SK-N-SH treated with all-trans-retinoic acid at 6 μM for 48 hours (cell line): ENCODE measurements at regions not wholly inside any gene's neighbourhood (a gene's known extent, or its start where the extent isn't known, plus 50 kb on each side); places are given as distances from the start of the nearest gene placed in this dataset.

Source experiments
- ATAC-seq: fragments of 200-7000 bp; cut with Tn5 transposase; 3 replicates; pipeline ENCODE4 v1.9.1; 2020; ENCODE audit warnings: mild to moderate bottlenecking, moderate library complexity
- ARNTL ChIP-seq: fragments of 450-650 bp; formaldehyde crosslinking; IDR thresholded peaks from 2 replicates; pipeline ENCODE4 v1.5.0; 2020; ENCODE audit warnings: low read depth, mild to moderate bottlenecking, moderate library complexity, borderline replicate concordance
- CSDC2 ChIP-seq: fragments of 250-450 bp; sonication (Bioruptor Pico); IDR thresholded peaks from 2 replicates; pipeline ENCODE4 v1.5.0; 2020; ENCODE audit warnings: mild to moderate bottlenecking, moderate library complexity
- ESRRG ChIP-seq: fragments of 250-450 bp; sonication (Bioruptor Pico); IDR thresholded peaks from 2 replicates; pipeline ENCODE4 v1.6.1; 2021; ENCODE audit warnings: mild to moderate bottlenecking
- GLIS3 ChIP-seq: fragments of 250-450 bp; sonication (Bioruptor Pico); IDR thresholded peaks from 2 replicates; pipeline ENCODE4 v1.5.0; 2020; ENCODE audit warnings: mild to moderate bottlenecking, moderate library complexity
- ISL1 ChIP-seq: fragments of 250-450 bp; sonication (Bioruptor Pico); IDR thresholded peaks from 2 replicates; pipeline ENCODE4 v2.1.2; 2022; ENCODE audit warnings: mild to moderate bottlenecking, moderate library complexity
- OSR1 ChIP-seq: fragments of 250-450 bp; sonication (Bioruptor Pico); IDR thresholded peaks from 2 replicates; pipeline ENCODE4 v1.8.0; 2022; ENCODE audit warnings: moderate library complexity, mild to moderate bottlenecking, inconsistent platforms
- PPARA ChIP-seq: fragments of 250-450 bp; sonication (Bioruptor Pico); IDR thresholded peaks from 2 replicates; pipeline ENCODE4 v1.5.0; 2020; ENCODE audit warnings: mild to moderate bottlenecking, borderline replicate concordance
- RARB ChIP-seq: fragments of 250-450 bp; sonication (Bioruptor Pico); IDR thresholded peaks from 2 replicates; pipeline ENCODE4 v1.8.0; 2021; ENCODE audit warnings: mild to moderate bottlenecking, moderate library complexity
- SNAI2 ChIP-seq: fragments of 250-450 bp; sonication (Bioruptor Pico); IDR thresholded peaks from 2 replicates; pipeline ENCODE4 v1.5.0; 2020; ENCODE audit warnings: mild to moderate bottlenecking, moderate library complexity
- TCF4 ChIP-seq: fragments of 250-450 bp; sonication (Bioruptor Pico); IDR thresholded peaks from 2 replicates; pipeline ENCODE4 v1.8.0; 2021; ENCODE audit warnings: mild to moderate bottlenecking, moderate library complexity, borderline replicate concordance
- TOX ChIP-seq: fragments of 250-450 bp; sonication (Bioruptor Pico); IDR thresholded peaks from 2 replicates; pipeline ENCODE4 v1.8.0; 2021; ENCODE audit warnings: mild to moderate bottlenecking, moderate library complexity, borderline replicate concordance
- ZC3H10 ChIP-seq: fragments of 250-450 bp; sonication (Bioruptor Pico); IDR thresholded peaks from 2 replicates; pipeline ENCODE4 v1.5.1; 2021; ENCODE audit warnings: mild to moderate bottlenecking, moderate library complexity
- ZFP3 ChIP-seq: fragments of 250-450 bp; sonication (Bioruptor Pico); IDR thresholded peaks from 2 replicates; pipeline ENCODE4 v1.5.0; 2020; ENCODE audit warnings: mild to moderate bottlenecking, moderate library complexity
- ZFP30 ChIP-seq: fragments of 450-650 bp; formaldehyde crosslinking; IDR thresholded peaks from 2 replicates; pipeline ENCODE4 v1.5.0; 2022; ENCODE audit warnings: mild to moderate bottlenecking, moderate library complexity
- ZNF565 ChIP-seq: fragments of 450-650 bp; formaldehyde crosslinking; conservative IDR thresholded peaks from 2 replicates; pipeline ENCODE4 v1.5.0; 2020; ENCODE audit warnings: low read depth, mild to moderate bottlenecking, moderate library complexity
- ZNF70 ChIP-seq: fragments of 450-650 bp; formaldehyde crosslinking; IDR thresholded peaks from 2 replicates; pipeline ENCODE4 v1.5.0; 2020; ENCODE audit warnings: mild to moderate bottlenecking, moderate library complexity
- ZNF8 ChIP-seq: fragments of 450-650 bp; formaldehyde crosslinking; IDR thresholded peaks from 2 replicates; pipeline ENCODE4 v1.5.0; 2020; ENCODE audit warnings: mild to moderate bottlenecking, moderate library complexity
- TF ChIP-seq, protein P1 (sequence below): fragments of 250-450 bp; sonication (Bioruptor Pico); IDR thresholded peaks from 2 replicates; pipeline ENCODE4 v1.5.0; 2020; ENCODE audit warnings: mild to moderate bottlenecking, moderate library complexity
- TF ChIP-seq, protein P2 (sequence below): fragments of 250-450 bp; sonication (Bioruptor Pico); IDR thresholded peaks from 2 replicates; pipeline ENCODE4 v1.5.1; 2021; ENCODE audit warnings: mild to moderate bottlenecking, moderate library complexity

DNA sequence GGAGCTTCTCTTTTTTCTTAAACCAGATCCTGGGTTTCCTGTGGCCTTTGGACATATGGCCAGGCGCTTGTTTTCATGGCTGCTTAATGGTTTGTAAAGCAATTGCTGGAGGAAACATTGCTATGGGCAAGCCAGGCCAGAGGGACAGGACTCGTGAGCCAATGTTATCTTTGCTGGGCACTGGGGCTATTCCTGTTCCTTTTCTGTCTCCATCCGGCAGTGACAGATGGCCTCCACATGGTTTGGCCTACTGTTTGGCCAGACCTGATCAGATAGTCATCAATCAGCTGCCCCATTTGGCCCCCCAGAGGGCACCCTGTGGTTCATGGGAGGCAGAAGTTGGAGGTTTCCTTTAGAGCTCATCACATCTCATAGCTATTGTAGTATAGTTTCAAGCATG, 326.1 kb upstream of the ROPN1 start:
- TF ChIP-seq, protein P1, sequence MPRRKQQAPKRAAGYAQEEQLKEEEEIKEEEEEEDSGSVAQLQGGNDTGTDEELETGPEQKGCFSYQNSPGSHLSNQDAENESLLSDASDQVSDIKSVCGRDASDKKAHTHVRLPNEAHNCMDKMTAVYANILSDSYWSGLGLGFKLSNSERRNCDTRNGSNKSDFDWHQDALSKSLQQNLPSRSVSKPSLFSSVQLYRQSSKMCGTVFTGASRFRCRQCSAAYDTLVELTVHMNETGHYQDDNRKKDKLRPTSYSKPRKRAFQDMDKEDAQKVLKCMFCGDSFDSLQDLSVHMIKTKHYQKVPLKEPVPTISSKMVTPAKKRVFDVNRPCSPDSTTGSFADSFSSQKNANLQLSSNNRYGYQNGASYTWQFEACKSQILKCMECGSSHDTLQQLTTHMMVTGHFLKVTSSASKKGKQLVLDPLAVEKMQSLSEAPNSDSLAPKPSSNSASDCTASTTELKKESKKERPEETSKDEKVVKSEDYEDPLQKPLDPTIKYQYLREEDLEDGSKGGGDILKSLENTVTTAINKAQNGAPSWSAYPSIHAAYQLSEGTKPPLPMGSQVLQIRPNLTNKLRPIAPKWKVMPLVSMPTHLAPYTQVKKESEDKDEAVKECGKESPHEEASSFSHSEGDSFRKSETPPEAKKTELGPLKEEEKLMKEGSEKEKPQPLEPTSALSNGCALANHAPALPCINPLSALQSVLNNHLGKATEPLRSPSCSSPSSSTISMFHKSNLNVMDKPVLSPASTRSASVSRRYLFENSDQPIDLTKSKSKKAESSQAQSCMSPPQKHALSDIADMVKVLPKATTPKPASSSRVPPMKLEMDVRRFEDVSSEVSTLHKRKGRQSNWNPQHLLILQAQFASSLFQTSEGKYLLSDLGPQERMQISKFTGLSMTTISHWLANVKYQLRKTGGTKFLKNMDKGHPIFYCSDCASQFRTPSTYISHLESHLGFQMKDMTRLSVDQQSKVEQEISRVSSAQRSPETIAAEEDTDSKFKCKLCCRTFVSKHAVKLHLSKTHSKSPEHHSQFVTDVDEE (CRISPR knock-in tag) = peak; percentile 53; the same call in 1 of the 2 replicates
- TF ChIP-seq ZFP3 (CRISPR knock-in tag) = no peak
- TF ChIP-seq CSDC2 (CRISPR knock-in tag) = no peak
- no peak for TF ChIP-seq GLIS3 (CRISPR knock-in tag)
- TF ChIP-seq ZC3H10 (CRISPR knock-in tag) = no peak
- TF ChIP-seq OSR1 (CRISPR knock-in tag) = no peak
- TF ChIP-seq, protein P2, sequence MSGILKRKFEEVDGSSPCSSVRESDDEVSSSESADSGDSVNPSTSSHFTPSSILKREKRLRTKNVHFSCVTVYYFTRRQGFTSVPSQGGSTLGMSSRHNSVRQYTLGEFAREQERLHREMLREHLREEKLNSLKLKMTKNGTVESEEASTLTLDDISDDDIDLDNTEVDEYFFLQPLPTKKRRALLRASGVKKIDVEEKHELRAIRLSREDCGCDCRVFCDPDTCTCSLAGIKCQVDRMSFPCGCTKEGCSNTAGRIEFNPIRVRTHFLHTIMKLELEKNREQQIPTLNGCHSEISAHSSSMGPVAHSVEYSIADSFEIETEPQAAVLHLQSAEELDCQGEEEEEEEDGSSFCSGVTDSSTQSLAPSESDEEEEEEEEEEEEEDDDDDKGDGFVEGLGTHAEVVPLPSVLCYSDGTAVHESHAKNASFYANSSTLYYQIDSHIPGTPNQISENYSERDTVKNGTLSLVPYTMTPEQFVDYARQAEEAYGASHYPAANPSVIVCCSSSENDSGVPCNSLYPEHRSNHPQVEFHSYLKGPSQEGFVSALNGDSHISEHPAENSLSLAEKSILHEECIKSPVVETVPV = no peak
- TF ChIP-seq ISL1 (CRISPR knock-in tag) = no peak
- no peak for TF ChIP-seq PPARA (CRISPR knock-in tag)
- TF ChIP-seq ARNTL (CRISPR knock-in tag) = no peak
- no peak for TF ChIP-seq RARB
- no peak for TF ChIP-seq ZFP30 (CRISPR knock-in tag)
- TF ChIP-seq ZNF8 (CRISPR knock-in tag) = no peak
- TF ChIP-seq TCF4 (CRISPR knock-in tag) = peak; percentile 77
- peak; percentile 30; the same call in 1 of the 3 replicates for ATAC-seq

DNA sequence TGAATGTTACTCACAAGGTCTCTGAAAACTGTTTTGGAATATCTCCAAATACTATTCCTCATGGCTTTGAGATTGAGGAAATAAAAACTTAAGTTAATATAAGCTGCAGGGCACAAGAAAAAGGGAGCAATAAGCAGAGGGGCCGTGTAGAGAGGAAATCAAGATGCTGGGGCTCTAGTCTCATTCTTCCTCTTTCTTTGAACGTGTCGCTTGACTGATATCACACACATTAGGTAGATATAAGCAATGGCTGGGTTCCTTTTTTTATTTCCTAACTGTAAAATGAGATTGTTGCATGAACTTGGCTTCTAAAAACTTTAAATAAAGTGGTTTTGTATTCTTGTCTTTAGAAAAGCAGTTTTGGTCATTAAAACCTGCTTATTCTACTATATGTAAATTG, 326.7 kb upstream of the ROPN1 start:
- ATAC-seq = no peak

DNA sequence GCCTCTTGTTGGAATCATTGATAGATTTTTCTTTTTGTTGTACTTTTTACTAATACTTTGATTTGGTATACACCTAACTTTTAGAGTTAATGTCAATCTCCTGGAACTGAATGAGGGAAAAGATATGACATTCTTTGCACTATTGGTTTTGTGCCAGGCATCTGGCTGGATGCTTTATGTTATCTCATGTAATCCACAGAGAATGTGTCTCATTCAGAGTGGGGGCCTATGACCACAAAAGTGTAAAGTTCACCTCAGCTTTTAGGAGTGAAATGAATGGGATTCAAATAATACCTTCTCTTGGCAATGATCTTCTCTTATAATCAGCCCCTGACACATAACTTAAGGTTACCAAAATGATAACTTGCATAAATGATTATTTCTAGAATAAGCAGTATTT, 329.1 kb upstream of the ROPN1 start:
- ATAC-seq = no peak
- TF ChIP-seq ZNF70 (CRISPR knock-in tag) (no peak), ISL1 (CRISPR knock-in tag) (peak; percentile 23; the same call in 1 of the 2 replicates), GLIS3 (CRISPR knock-in tag) (no peak)

More for the DNA sequence above, 326.7 kb upstream of the ROPN1 start:
- no peak for TF ChIP-seq OSR1 (CRISPR knock-in tag)
- no peak for TF ChIP-seq ZNF8 (CRISPR knock-in tag)
- TF ChIP-seq TOX (CRISPR knock-in tag) = no peak
- TF ChIP-seq ZNF565 (CRISPR knock-in tag) = no peak

DNA sequence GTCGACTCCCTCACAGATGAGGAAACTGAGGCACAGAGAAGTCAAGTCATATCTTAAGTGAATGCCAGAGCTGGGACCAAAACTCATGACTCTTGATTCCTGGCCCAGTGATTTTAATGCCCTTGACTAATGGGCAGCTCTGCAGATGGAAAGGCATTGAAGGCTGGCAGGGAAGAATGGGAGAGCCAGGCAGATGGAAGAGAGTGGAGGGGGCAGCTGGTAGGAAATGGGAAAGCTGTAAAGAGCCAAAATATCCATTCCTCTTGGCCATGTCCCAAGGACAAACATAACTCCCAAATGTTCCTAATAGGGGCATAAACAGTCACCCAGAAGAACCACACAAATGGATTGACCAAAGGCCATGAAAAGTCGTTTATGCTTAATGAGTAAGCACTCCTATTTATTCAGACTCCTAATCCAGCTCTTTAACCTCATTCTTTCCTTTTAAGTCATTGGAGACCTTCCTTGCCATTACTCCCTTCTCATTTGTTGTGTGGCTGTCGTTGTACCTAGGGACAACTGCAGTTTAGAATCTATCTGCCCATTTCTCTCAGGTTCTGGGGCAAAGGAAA, 330.5 kb upstream of the ROPN1 start:
- TF ChIP-seq ARNTL (CRISPR knock-in tag) (no peak), PPARA (CRISPR knock-in tag) (no peak), RARB (no peak), ESRRG (CRISPR knock-in tag) (no peak)
- TF ChIP-seq, protein P1 (CRISPR knock-in tag) = no peak
- ATAC-seq = no peak

DNA sequence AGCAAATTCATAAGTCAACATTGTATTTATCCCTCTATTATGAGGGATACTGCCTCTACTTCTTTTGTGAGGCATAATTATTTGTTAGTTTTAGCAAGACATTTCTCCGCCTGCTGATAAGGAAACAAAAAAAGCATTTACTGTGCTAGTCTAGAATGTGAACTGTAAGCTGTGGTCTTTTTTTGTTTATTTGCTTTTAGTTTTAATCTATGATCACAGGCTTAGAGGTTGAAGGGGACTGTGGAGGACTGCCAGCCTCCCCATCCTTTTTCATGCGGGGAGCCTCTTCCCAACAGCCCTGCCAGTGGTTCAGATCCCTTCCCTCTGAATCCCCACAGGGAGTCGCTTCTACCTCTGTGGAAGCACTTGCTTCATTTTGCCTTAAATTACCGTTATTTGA, 331.0 kb upstream of the ROPN1 start:
- ATAC-seq = no peak
- TF ChIP-seq SNAI2 (CRISPR knock-in tag) (no peak), ZFP30 (CRISPR knock-in tag) (no peak), OSR1 (CRISPR knock-in tag) (no peak), GLIS3 (CRISPR knock-in tag) (no peak), ISL1 (CRISPR knock-in tag) (no peak), ZNF8 (CRISPR knock-in tag) (no peak), TOX (CRISPR knock-in tag) (no peak), ZNF70 (CRISPR knock-in tag) (no peak), ZC3H10 (CRISPR knock-in tag) (no peak)
- TF ChIP-seq, protein P2 = no peak
- TF ChIP-seq, protein P1 (CRISPR knock-in tag) = no peak
